Glutamatergic neuron (in vitro differentiated cells): ENCODE measurements at regions not wholly inside any gene's neighbourhood (a gene's known extent, or its start where the extent isn't known, plus 50 kb on each side); places are given as distances from the start of the nearest gene placed in this dataset.

Source experiments
- DNase-seq: peaks from one replicate; pipeline ENCODE4 v3.0.0; 2022
- H3K27ac Mint-ChIP-seq: one replicate; pipeline ENCODE4 v1.8.0; 2020; ENCODE audit warnings: mild to moderate bottlenecking, mixed read lengths, inconsistent platforms; ENCODE audit not compliant: unreplicated experiment
- H3K27me3 Mint-ChIP-seq: one replicate; pipeline ENCODE4 v1.8.0; 2020; ENCODE audit warnings: mild to moderate bottlenecking, moderate library complexity, mixed read lengths, inconsistent platforms; ENCODE audit not compliant: unreplicated experiment
- H3K36me3 Mint-ChIP-seq: one replicate; pipeline ENCODE4 v1.8.0; 2020; ENCODE audit warnings: mild to moderate bottlenecking, mixed read lengths, inconsistent platforms; ENCODE audit not compliant: unreplicated experiment
- H3K4me1 Mint-ChIP-seq: one replicate; pipeline ENCODE4 v1.8.0; 2020; ENCODE audit warnings: mild to moderate bottlenecking, low read depth, mixed read lengths, inconsistent platforms; ENCODE audit not compliant: unreplicated experiment
- H3K4me3 Mint-ChIP-seq: one replicate; pipeline ENCODE4 v1.8.0; 2020; ENCODE audit warnings: mild to moderate bottlenecking, mixed read lengths, inconsistent platforms; ENCODE audit not compliant: unreplicated experiment
- H3K9me3 Mint-ChIP-seq: one replicate; pipeline ENCODE4 v1.8.0; 2020; ENCODE audit warnings: mild to moderate bottlenecking, moderate library complexity, mixed read lengths, inconsistent platforms; ENCODE audit not compliant: unreplicated experiment
- TF ChIP-seq, protein P1 (sequence below): fragments of 200-600 bp; sonication (generic); IDR thresholded peaks from one replicate; pipeline ENCODE4 v1.5.0; 2021; ENCODE audit not compliant: partially characterized antibody, unreplicated experiment

DNA sequence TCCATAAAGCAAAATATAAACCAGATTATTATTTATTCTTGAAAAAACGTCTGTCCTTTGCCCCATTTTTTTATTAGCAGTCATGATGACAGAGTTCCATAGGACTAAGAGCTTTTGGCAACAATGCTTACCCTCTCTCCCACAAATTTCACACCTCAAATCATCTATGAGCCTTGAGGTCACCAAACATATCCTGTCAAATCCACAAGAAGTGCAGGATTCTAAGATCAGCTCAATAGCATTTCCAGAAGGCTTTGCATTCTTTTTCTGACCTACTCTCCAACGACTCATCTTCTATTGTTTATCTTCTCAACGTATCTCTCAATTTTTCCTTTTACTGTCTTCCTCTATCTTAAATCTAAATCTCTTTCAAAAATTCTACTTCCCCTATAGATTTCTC, 619.1 kb upstream of the BCHE start:
- DNase-seq = no peak
- TF ChIP-seq, protein P1, sequence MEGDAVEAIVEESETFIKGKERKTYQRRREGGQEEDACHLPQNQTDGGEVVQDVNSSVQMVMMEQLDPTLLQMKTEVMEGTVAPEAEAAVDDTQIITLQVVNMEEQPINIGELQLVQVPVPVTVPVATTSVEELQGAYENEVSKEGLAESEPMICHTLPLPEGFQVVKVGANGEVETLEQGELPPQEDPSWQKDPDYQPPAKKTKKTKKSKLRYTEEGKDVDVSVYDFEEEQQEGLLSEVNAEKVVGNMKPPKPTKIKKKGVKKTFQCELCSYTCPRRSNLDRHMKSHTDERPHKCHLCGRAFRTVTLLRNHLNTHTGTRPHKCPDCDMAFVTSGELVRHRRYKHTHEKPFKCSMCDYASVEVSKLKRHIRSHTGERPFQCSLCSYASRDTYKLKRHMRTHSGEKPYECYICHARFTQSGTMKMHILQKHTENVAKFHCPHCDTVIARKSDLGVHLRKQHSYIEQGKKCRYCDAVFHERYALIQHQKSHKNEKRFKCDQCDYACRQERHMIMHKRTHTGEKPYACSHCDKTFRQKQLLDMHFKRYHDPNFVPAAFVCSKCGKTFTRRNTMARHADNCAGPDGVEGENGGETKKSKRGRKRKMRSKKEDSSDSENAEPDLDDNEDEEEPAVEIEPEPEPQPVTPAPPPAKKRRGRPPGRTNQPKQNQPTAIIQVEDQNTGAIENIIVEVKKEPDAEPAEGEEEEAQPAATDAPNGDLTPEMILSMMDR = no peak
- no peak overlapping the region for H3K27ac Mint-ChIP-seq
- no peaks in the 10 kb centered on the region for H3K36me3 Mint-ChIP-seq
- no peaks in the 10 kb centered on the region for H3K9me3 Mint-ChIP-seq
- H3K27me3 Mint-ChIP-seq = no peaks in the 10 kb centered on the region
- no peaks in the 10 kb centered on the region for H3K4me1 Mint-ChIP-seq
- no peak overlapping the region for H3K4me3 Mint-ChIP-seq

DNA sequence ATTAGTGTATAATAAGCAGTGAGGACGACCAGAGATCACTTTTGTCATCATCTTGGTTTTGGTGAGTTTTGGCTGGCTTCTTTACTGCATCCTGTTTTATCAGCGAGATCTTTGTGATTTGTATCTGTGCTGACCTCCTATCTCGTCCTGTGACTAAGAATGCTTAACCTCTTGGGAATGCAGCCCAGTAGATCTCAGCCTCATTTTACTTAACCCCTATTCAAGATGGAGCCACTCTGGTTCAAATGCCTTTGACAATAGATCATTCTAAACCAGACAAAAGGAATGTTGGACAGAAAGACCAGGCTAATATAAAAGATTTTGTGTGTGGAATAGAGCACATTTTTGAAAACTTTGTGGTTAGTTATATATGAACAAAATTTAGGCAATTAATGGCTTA, 618.5 kb upstream of the BCHE start:
- no peaks in the 10 kb centered on the region for H3K27me3 Mint-ChIP-seq
- H3K36me3 Mint-ChIP-seq = no peaks in the 10 kb centered on the region
- TF ChIP-seq, protein P1 = no peak
- no peak overlapping the region for H3K4me3 Mint-ChIP-seq
- no peak overlapping the region for H3K27ac Mint-ChIP-seq
- DNase-seq = no peak
- H3K4me1 Mint-ChIP-seq = no peaks in the 10 kb centered on the region
- H3K9me3 Mint-ChIP-seq = no peaks in the 10 kb centered on the region

DNA sequence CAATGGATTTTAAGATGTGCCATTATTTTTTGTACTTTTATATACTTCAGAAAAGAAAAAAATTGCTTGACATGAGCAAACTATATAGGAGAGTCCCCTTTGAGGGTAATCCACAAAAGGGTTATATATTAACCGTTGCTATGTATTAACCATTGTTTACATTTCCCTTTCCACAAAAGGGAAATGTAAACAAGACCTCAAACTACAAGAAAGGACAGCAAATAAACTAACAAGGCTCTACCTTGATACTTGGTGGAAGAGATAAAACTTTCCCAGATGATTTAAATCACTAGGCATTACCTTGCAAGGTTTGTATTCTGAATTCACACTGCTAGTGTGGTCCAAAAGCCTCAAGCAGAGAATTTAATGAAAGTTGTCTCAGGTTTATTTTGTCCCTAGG, 616.3 kb upstream of the BCHE start:
- no peak overlapping the region for H3K27ac Mint-ChIP-seq
- no peaks in the 10 kb centered on the region for H3K36me3 Mint-ChIP-seq
- H3K4me1 Mint-ChIP-seq = no peaks in the 10 kb centered on the region
- H3K9me3 Mint-ChIP-seq = no peaks in the 10 kb centered on the region
- TF ChIP-seq, protein P1 = no peak
- no peaks in the 10 kb centered on the region for H3K27me3 Mint-ChIP-seq
- DNase-seq = no peak
- no peak overlapping the region for H3K4me3 Mint-ChIP-seq

DNA sequence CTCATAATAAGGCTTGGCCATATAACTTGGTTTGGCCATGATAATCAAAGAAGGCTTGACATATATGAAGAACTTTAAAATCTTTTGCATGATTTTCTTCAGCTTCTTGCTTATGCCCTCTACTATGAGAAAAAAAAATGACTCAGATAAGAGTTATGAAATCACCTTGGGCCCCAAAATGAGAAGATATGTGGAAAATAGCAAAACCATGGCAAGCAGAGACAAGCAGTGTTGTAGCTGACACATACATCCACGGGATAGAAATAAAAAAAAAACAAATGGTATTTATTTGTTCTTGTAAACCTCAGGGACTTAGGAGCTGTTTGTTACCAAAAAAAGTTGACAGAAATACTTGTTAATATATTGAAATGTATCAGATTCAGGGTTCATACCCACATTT, 614.8 kb upstream of the BCHE start:
- H3K27me3 Mint-ChIP-seq = no peaks in the 10 kb centered on the region
- H3K36me3 Mint-ChIP-seq = no peaks in the 10 kb centered on the region
- H3K9me3 Mint-ChIP-seq = no peaks in the 10 kb centered on the region
- H3K4me1 Mint-ChIP-seq = no peaks in the 10 kb centered on the region
- no peak overlapping the region for H3K27ac Mint-ChIP-seq
- TF ChIP-seq, protein P1 = no peak
- no peak for DNase-seq
- no peak overlapping the region for H3K4me3 Mint-ChIP-seq

DNA sequence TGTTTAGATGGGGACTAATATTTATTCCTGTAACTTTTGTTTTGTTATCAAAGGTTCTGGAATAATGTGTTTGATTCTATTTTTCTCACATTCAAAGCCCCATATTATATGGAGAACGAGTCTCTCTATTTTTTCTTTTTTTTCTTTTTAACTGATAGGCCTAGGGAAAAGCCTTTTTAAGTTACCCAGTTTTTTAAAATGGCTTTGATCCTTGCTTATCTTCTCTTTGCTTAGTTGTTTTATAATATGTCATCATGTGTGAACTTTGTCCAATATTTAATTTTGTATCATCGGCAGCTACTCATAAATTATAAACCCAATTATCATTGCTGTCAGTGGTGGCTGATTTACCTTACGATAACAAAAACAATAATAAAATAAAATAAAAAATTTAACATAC, 610.3 kb upstream of the BCHE start:
- no peak for DNase-seq
- Mint-ChIP-seq H3K9me3 (no peaks in the 10 kb centered on the region), H3K27ac (no peak overlapping the region), H3K36me3 (no peaks in the 10 kb centered on the region), H3K4me3 (no peak overlapping the region), H3K4me1 (no peaks in the 10 kb centered on the region), H3K27me3 (no peaks in the 10 kb centered on the region)
- TF ChIP-seq, protein P1 = no peak
